ENCODE measurements at regions not wholly inside any gene's neighbourhood (a gene's known extent, or its start where the extent isn't known, plus 50 kb on each side); places are given as distances from the start of the nearest gene placed in this dataset.

DNA sequence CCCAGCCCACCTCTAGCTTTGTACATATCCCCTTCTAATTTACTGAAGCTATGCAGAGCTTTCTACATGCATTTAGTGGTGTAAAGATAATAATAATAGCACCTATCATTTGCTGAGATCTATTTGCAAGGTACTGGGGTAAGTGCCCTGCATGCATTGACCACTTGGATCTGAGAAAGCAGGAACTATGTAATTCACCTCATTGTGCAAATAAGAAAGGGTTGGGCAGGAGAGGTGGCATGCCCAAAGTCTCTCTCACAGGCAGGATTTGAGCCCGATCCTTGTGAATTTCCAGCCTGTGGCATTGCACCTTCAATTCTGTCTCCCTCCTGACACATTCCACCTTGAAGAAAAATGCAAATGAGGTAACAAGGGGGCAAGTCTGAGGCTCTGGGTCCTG, 352.3 kb upstream of the EEF2KMT start:
- H3K4me3 ChIP-seq, result no peak overlapping the region
- intact Hi-C loops (cut with DNase I; ENCODE audit: low total_unique reads), result no loop called here
- TF ChIP-seq CTCF (IDR thresholded peaks at IDR 0.05) (no peak), POLR2A (IDR thresholded peaks at IDR 0.05) (no peak)

DNA sequence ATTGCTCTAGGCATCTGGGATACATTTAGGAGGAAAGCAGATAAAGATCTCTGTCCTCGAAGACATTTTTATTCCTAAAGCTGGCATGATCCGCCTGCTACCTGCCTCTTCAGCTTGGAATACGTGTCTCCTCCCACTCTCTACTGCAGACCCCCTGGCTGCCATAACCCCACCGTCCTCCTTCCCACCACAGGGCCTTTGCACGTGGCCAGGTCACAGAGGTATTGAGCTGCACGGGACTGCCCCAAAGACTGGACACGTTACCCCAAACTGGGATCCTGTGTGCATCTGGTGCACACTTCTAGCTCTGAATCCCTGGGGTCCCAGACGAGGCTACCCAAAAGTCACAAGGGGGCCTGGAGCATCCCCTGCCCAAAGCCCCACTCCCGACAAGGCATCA, 351.2 kb upstream of the EEF2KMT start:
- Histone ChIP-seq H3K4me1 (no peaks in the 10 kb centered on the region), H3K9me3 (no peaks in the 10 kb centered on the region), H3K27me3 (no peaks in the 10 kb centered on the region), H3K27ac (no peak overlapping the region), H3K4me3 (no peak overlapping the region), H3K36me3 (no peaks in the 10 kb centered on the region)
- intact Hi-C loops (cut with DNase I; ENCODE audit: low total_unique reads), result no loop called here
- TF ChIP-seq POLR2A (IDR thresholded peaks at IDR 0.05) (no peak), CTCF (IDR thresholded peaks at IDR 0.05) (no peak)
- no peak for DNase-seq

More for the DNA sequence above, 352.3 kb upstream of the EEF2KMT start:
- Histone ChIP-seq H3K36me3 (no peaks in the 10 kb centered on the region), H3K27me3 (no peaks in the 10 kb centered on the region), H3K4me1 (no peaks in the 10 kb centered on the region), H3K9me3 (no peaks in the 10 kb centered on the region), H3K27ac (no peak overlapping the region)
- DNase-seq, result no peak

GRCh38 chr16:5447734-5448133, 350.1 kb upstream of the EEF2KMT start:
- Histone ChIP-seq H3K27me3 (no peaks in the 10 kb centered on the region), H3K36me3 (no peaks in the 10 kb centered on the region), H3K4me3 (no peak overlapping the region), H3K9me3 (no peaks in the 10 kb centered on the region), H3K4me1 (no peaks in the 10 kb centered on the region), H3K27ac (no peak overlapping the region)
- intact Hi-C loops (cut with DNase I; ENCODE audit: low total_unique reads), result no loop called here
- no peak for DNase-seq
- no peak for TF ChIP-seq CTCF (IDR thresholded peaks at IDR 0.05)
- no peak for TF ChIP-seq POLR2A (IDR thresholded peaks at IDR 0.05)

GRCh38 chr16:5446623-5447240, 349.1 kb upstream of the EEF2KMT start:
- TF ChIP-seq POLR2A (IDR thresholded peaks at IDR 0.05) (no peak), CTCF (IDR thresholded peaks at IDR 0.05) (no peak)
- no peak for DNase-seq
- Histone ChIP-seq H3K36me3 (no peaks in the 10 kb centered on the region), H3K4me3 (no peak overlapping the region), H3K4me1 (no peaks in the 10 kb centered on the region), H3K9me3 (no peaks in the 10 kb centered on the region), H3K27ac (no peak overlapping the region), H3K27me3 (no peaks in the 10 kb centered on the region)
- intact Hi-C loops (cut with DNase I; ENCODE audit: low total_unique reads), result no loop called here

GRCh38 chr16:5444189-5444588, 346.6 kb upstream of the EEF2KMT start:
- DNase-seq, result no peak
- intact Hi-C loops (cut with DNase I; ENCODE audit: low total_unique reads), result no loop called here

More at GRCh38 chr16:5444189-5444588, 346.6 kb upstream of the EEF2KMT start:
- Histone ChIP-seq H3K27ac (no peak overlapping the region), H3K4me3 (no peak overlapping the region), H3K36me3 (no peaks in the 10 kb centered on the region), H3K4me1 (no peaks in the 10 kb centered on the region), H3K27me3 (no peaks in the 10 kb centered on the region), H3K9me3 (no peaks in the 10 kb centered on the region)
- no peak for TF ChIP-seq CTCF (IDR thresholded peaks at IDR 0.05)
- no peak for TF ChIP-seq POLR2A (IDR thresholded peaks at IDR 0.05)

Measured in uterus (tissue), 3 donors.